GM18517 (cell line): ENCODE measurements at regions not wholly inside any gene's neighbourhood (a gene's known extent, or its start where the extent isn't known, plus 50 kb on each side); places are given as distances from the start of the nearest gene placed in this dataset.
"Not testable (repeated sequence)": the region's sequence is repeated elsewhere in the genome, so short reads cannot be mapped to it uniquely, and the experiment has no call there.

Experiments used
- ATAC-seq: cut with Tn5 transposase; IDR thresholded peaks from one replicate; pipeline ENCODE4 v1.9.1; 2021; ENCODE audit warnings: mild to moderate bottlenecking, moderate library complexity; ENCODE audit not compliant: unreplicated experiment

DNA sequence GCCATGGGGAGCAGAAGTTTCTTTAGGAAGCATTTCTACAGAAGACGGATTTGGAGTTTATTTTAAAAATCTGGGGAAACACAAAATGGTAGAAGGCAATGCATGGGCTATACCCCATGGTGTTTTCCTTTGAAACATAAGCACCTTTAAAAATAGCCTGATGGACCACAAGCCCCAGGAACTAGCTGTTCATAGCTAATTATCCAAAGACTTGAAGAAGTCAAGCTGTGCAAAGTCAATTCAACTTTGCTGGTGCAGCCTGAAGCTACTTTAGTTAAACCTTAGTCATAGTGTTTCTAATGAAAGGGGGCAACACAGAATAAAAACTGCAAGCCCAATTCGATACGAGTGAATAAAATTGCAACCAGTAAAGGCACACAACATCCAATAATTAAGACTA is 732.5 kb downstream of the GALC start:
- no peak for ATAC-seq

DNA sequence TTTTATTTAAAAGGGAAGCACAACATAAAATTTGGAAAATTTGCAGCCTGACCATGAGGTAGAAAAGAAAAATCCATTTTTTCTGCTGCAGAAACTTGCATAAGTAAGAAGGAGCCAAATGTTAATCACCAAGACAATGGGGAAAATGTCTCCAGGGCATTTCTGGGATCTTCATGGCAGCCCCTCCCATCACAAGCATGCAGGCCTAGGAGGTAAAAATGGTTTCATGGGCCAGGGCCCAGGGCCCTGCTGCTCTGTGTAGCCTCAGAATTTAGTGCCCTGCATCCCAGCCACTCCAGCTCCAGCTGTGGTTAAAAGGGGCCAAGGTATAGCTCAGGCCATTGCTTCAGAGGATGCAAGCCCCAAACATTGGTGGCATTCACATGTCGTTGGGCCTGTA is 735.6 kb downstream of the GALC start:
- no peak for ATAC-seq

GRCh38 chr14:87255058-87255457 is 737.9 kb downstream of the GALC start:
- ATAC-seq = no peak

DNA sequence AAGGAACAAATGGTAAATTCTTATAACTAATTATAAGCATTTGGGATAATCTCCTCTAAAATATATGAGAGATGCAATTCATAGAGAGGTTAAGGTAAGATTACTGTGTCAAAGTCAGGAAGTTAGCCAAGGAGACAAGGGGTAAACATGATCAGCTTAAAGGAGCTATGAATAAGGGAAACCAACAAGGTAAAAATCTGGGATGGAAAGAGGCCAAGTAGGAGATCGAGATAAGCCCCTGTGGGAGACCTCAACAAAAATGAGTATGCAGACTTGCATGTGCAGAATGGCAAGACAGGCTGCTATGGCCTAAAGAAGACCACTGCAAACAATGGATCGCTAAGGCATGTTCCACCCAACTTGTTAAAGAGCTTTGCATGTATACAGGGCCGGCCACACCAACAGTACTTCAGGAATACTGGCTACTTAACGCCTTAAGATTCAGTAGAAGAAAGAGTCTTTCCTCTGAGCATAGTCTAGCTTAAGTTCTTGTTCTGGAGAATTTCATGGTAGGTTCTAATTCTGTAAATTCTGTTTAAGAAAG is 738.6 kb downstream of the GALC start:
- ATAC-seq = no peak

DNA sequence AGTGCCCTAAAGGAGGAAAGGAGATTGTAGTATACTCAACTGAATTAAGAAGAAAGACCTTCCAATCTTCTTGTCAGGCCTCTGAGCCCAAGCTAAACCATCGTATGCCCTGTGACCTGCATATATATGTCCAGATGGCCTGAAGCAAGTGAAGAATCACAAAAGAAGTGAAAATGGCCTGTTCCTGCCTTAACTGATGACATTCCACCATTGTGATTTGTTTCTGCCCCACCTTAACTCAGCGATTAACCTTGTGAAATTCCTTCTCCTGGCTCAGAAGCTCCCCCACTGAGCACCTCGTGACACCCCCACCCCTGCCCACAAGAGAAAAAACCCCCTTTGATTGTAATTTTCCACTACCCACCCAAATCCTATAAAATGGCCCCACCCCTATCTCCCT is 739.2 kb downstream of the GALC start:
- ATAC-seq = not testable (repeated sequence)

DNA sequence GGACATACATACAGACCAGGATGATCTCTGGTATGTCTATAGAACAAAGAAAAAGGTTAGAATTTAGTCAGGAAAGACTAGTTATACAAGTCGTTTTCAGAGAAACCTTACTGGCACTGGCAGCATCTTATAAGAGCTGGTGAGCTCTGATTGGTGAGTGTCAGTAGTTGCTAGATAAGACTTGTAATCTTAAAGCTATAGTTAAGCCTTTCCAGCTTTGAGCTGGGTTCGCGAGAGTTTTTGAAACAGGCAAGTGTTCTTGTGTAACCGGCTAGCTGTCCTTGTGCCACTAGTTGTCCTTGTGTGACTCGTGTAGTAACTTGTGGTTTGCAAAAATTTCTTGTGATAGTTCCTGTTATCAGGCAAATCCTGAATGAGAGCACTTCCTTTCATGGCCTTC is 740.9 kb downstream of the GALC start:
- no peak for ATAC-seq

DNA sequence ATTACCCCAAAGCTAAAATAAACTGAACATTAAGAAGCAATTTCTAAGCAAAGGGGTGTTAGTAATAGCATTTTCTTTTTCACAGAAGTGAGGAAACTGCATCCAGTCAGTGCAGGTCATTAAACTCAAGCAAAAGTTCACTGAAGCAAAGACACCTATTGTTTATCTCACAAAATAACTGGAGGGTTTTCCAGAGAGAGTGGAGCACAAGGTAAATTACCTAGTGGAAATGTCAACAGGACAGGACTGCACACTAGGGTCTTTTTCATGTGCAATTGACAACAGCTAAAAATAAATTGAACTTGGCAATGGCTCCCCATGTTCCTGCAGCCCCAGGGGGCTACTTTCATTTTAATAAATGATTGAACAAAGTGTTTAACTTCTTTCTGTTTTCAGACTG is 742.0 kb downstream of the GALC start:
- no peak for ATAC-seq

DNA sequence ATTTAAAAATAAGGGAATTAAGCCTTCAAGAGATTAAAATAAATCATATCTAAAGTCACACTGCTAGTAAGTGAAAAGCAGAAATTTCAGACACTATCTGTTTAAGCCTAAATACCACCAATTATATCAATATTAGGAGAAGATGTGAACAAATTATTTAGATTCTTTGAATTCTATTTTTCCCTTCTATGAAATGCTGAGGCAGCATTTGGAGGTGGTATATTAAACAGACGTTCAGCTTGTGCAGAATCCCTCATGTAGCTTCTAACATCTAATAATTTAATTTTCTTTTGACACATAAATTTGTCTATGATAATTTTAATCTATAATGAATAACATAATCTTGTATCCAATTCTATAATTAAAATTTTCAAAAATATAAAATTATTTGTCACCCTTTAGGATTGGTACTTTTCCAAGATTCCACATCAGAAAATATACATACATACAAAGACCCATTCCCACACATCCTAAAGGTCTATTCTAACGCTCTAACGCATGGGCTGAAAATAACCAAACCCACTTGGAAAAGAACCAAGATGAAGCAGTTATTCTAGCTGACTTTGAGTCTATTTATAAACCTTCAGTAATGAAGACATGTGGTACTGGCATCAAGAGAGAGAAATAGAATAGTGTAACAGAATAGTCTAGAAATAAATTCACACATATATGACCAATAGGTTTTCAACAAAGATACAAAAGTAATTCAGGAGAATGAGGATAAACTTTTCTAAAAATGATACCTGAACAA is 751.8 kb downstream of the GALC start:
- no peak for ATAC-seq

GRCh38 chr14:87240319-87240718 is 752.7 kb downstream of the GALC start:
- ATAC-seq = not testable (repeated sequence)

DNA sequence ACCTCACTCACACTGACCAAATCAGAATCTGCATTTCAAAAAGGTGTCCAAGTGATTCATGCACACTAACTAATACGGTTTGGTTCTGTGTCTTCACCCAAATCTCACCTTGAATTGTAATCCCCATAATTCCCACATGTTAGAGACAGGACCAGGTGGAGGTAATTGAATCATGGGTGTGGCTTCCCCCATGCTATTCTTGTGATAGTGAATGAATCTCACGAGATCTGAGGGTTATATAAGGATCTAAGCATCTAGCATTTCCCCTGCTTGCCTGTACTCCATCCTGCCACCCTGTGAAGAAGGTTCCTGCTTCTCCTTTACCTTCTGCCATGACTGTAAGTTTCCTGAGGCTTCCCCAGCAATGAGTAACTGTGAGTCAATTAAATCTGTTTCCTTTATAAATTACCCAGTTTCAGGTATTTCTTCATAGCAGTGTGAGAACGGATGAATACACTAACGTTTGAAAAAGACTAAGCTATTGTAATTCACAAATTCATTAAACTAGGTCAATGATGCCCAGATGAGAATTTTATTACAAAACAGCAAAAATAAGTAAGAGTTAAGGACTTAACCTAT is 759.1 kb downstream of the GALC start:
- ATAC-seq = no peak

- no peak for ATAC-seq
These were observed 759.7 kb downstream of the GALC start for GRCh38 chr14:87233266-87233665.

DNA sequence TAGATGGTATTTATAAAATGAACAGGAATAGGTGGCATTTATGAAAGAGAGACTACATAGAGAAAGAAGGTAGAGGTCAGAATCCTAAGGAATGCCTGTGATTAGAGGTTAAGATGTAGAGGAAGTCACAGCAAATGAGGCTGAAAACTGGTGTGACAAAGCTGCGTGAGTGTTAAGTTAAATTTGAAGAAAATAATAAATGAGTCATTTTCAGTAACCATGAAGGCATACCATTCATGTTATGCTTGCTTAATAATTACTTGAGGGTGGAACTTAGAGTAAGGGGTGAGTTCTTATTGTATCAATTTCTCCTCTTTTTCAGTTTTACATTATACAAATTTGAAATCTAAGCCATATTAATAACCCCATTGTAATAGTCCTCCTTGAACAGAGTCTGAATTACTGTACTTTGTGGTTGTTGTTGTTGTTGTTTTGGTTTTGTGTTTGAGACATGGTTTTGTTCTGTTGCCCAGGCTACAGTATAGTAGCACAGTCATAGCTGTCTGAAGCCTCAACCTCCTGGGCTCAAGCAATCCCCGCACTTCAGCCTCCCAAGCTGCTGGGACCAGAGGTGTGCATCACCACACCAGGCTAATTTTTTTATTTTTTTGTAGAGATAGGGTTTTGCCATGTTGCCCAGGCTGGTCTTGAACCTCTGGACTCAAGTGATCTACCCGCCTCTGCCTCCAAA is 761.5 kb downstream of the GALC start:
- no peak for ATAC-seq

- ATAC-seq = no peak
These were observed 762.3 kb downstream of the GALC start for GRCh38 chr14:87230726-87231125.

DNA sequence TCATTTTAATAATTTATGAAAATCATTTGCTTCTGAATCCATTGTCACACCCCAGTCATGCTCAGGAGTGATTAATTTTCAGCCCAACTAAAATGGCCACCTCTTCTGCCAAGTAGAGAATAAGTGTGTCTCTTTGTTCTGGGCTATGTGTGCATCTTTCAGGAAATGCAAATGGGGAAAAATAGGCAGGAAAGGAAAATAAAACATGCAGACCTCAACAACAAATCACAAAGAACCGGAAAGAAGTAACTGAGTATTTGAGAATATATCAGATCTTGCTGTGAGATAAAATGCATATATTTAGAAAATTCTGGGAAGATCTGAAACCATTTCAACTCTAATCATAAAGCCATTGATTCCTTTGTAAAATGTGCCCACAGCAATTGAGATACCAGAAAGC is 763.9 kb downstream of the GALC start:
- no peak for ATAC-seq

DNA sequence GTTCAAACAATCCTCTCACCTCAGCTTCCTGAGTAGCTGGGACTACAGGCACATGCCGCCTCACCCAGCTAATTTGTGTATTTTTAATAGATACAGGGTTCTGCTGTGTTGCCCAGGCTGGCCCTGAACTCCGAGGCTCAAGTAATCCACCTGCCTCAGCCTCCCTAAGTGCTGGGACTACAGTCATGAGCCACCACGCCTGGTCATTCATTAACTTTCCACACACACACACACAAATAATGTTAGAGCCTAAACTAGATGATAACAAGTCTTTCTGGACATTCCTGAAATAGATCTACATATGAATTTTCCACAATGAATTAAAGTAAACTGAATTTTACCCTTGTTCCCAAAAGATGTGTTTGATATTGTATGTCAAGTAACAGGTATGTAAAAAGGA is 776.0 kb downstream of the GALC start:
- no peak for ATAC-seq

- no peak for ATAC-seq
These were observed 778.4 kb downstream of the GALC start for GRCh38 chr14:87214558-87214957.

- no peak for ATAC-seq
These were observed 785.2 kb downstream of the GALC start for GRCh38 chr14:87207756-87208155.

DNA sequence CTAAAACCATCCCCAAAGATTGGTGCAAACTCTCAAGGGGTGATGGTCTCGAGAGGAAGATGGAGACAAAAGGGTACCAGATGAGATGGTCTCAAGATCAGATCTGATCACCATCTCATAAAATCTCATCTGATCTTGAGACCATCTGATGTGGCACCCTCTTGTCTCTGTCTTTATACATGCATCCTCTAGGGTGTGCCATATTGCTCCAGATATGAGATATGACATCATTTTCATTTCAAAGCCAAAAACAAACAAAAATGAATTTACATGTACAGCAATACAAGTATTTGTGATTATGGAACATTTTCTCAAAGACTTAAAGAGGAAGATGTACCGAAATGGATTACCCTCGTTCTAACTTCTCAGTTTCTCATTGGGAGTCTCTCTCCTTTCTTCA is 787.2 kb downstream of the GALC start:
- no peak for ATAC-seq

DNA sequence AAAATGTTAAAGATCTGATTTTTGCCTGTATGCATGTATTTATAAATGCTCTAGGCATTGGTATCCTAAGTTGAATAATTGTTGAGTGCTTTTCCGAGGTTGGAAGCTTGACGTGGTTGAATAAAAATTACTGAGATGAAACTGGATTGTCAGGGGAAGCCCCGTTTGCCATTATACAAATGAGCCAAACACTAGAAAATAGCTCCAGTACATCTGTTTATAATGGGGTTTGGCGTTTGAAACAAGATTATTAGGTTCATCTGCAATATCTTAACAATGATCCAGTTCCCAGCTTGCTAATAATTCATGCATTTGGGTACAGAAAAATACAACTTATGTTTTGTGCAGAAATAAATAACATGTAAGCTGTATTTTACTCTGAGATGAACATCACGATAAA is 789.6 kb downstream of the GALC start:
- ATAC-seq = no peak

DNA sequence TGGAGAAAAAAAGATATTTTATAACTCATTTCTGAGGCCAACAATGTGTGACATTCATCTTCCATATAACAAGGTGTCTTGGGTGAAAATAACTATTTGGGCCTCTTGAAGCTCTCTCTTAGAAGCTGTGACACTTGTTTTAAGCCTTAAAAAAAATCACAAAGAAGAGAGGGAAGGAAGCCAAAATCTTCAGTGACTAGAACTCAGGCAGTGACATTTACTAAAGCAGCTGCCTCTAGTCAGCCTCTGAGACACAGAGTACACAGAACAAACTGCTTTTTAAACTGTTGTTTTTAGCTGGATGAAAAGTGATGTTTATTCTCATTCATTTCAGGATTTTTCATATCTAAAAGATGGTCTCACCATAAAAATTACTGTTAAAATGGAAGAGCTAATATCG is 793.6 kb downstream of the GALC start:
- no peak for ATAC-seq

GRCh38 chr14:87196436-87196835 is 796.5 kb downstream of the GALC start:
- ATAC-seq = no peak

DNA sequence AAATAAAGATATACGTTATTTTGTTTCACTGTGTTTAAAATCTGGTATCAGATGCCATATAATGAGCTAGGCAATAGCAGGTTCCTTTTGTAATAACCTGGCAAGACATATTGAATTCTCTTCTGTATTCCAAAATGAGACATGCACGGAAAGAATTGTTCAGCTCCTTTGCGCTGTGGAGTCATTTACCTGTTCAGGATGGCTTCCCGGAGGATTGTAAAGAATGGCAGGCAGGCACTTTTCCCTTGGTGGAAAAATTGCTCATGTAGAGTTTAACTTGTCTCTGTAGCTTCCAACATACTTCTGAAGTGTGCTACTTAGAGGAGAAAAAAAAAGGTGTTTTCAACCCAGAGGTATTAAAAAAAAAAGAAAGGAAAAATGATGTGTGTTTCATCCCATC is 805.2 kb downstream of the GALC start:
- no peak for ATAC-seq
